GM12864 (cell line): ENCODE measurements at regions not wholly inside any gene's neighbourhood (a gene's known extent, or its start where the extent isn't known, plus 50 kb on each side); places are given as distances from the start of the nearest gene placed in this dataset.

Source experiments
- DNase-seq: peaks from one replicate; pipeline ENCODE4 v3.0.0-alpha.2; 2011; ENCODE audit warnings: low read depth
- H3K4me3 ChIP-seq: 2 replicates; pipeline ENCODE4 v1.5.1; 2011; ENCODE audit warnings: mild to moderate bottlenecking, low read depth, low read length, control low read depth
- CTCF ChIP-seq: IDR thresholded peaks from 2 replicates; pipeline ENCODE4 v1.5.1; 2011; ENCODE audit warnings: low read depth, mild to moderate bottlenecking, moderate library complexity, low read length, control low read depth, inconsistent platforms; ENCODE audit errors: missing control alignments

- TF ChIP-seq CTCF, result no peak
- DNase-seq, result no peak
- no peak overlapping the region for H3K4me3 ChIP-seq
Observed at GRCh38 chr16:85210423-85211169, 98.3 kb upstream of the CIBAR2 start.

- no peak for DNase-seq
- TF ChIP-seq CTCF, result no peak
- H3K4me3 ChIP-seq, result no peak overlapping the region
Observed at GRCh38 chr16:85211271-85211801, 99.1 kb upstream of the CIBAR2 start.

GRCh38 chr16:85213926-85214675, 101.8 kb upstream of the CIBAR2 start:
- no peak for TF ChIP-seq CTCF
- no peak overlapping the region for H3K4me3 ChIP-seq
- DNase-seq, result no peak

- DNase-seq, result no peak
- H3K4me3 ChIP-seq, result no peak overlapping the region
- no peak for TF ChIP-seq CTCF
Observed at GRCh38 chr16:85215478-85216118, 103.3 kb upstream of the CIBAR2 start.

GRCh38 chr16:85216522-85217375, 104.5 kb upstream of the CIBAR2 start:
- H3K4me3 ChIP-seq, result no peak overlapping the region
- TF ChIP-seq CTCF, result no peak
- DNase-seq, result no peak

GRCh38 chr16:85220125-85220839, 108.0 kb upstream of the CIBAR2 start:
- H3K4me3 ChIP-seq, result no peak overlapping the region
- DNase-seq, result no peak
- TF ChIP-seq CTCF, result no peak
